HCT116 (cell line): ENCODE measurements at regions not wholly inside any gene's neighbourhood (a gene's known extent, or its start where the extent isn't known, plus 50 kb on each side); places are given as distances from the start of the nearest gene placed in this dataset.

Experiments
- ATAC-seq: fragments of 200-7000 bp; cut with Tn5 transposase; 2 replicates; pipeline ENCODE4 v1.9.1; 2020; ENCODE audit warnings: mild to moderate bottlenecking, moderate library complexity
- BruUV-seq: library from RNA; stranded (reverse); fragments of 400-500 nt; replicated peaks from 2 replicates; lab custom pipeline; 2021; lab: Mats Ljungman, UMichigan
- CTCF ChIA-PET: fragments of 300-600 bp; sonication (Branson Sonifier 250); formaldehyde crosslinking; loops from one replicate; lab custom pipeline; 2021; ENCODE audit warnings: antibody characterized with exemption; lab: Charles Lee
- POLR2A ChIA-PET: fragments of 300-600, 350-600 bp; sonication (Branson Sonifier 250); formaldehyde crosslinking; loops from one replicate; lab custom pipeline; 2021; ENCODE audit warnings: antibody characterized with exemption; lab: Charles Lee
- RAD21 ChIA-PET, 2 experiments: fragments of 300-600 bp; sonication (Branson Sonifier 250); formaldehyde crosslinking; loops; one replicate each; lab custom pipeline; 2023; ENCODE audit warnings: low total read pairs in 2 of 2; ENCODE audit not compliant: uncharacterized antibody in 2 of 2, unreplicated experiment in 2 of 2, low non-redundant PET in 1 of 2; lab: Charles Lee
- DNase-seq: peaks from one replicate; pipeline ENCODE4 v3.0.0-alpha.2; 2010; ENCODE audit warnings: low read depth, low spot score
- H2AFZ ChIP-seq: fragments of 200-600 bp; shearing (Covaris generic), sonication (generic); 2 replicates; pipeline ENCODE4 v1.6.1; 2017; ENCODE audit warnings: low read depth, mixed run types, mixed read lengths, antibody characterized with exemption, low read length; ENCODE audit not compliant: poor library complexity, severe bottlenecking
- H3K27ac ChIP-seq: 2 replicates; pipeline ENCODE4 v1.5.1; 2012; ENCODE audit warnings: low read depth, low read length
- H3K27me3 ChIP-seq: fragments of 200-600 bp; sonication (generic); 2 replicates; pipeline ENCODE4 v1.6.1; 2016; ENCODE audit warnings: mixed run types, low read length, mixed read lengths; ENCODE audit not compliant: insufficient read depth
- H3K36me3 ChIP-seq, 2 experiments: fragments of 200-500 bp in 1 of 2; fragments of 200-600 bp in 1 of 2; sonication (Bioruptor generic) in 1 of 2; sonication (generic) in 1 of 2; 2 replicates each; pipeline versions ENCODE4 v1.5.1 to v1.6.1; 2014 to 2016; ENCODE audit warnings: low read length in 2 of 2, inconsistent platforms in 1 of 2, mixed read lengths in 1 of 2, mixed run types in 1 of 2; ENCODE audit not compliant: insufficient read depth in 2 of 2, control insufficient read depth in 1 of 2
- H3K4me1 ChIP-seq, 2 experiments: fragments of 200-600 bp in 1 of 2; sonication (generic) in 1 of 2; 2 replicates each; pipeline versions ENCODE4 v1.5.1 to v1.6.1; 2012 to 2017; ENCODE audit warnings: low read length in 2 of 2, inconsistent platforms in 1 of 2, mild to moderate bottlenecking in 1 of 2, mixed read lengths in 1 of 2, mixed run types in 1 of 2, moderate library complexity in 1 of 2; ENCODE audit not compliant: insufficient read depth in 2 of 2, control insufficient read depth in 1 of 2
- H3K4me2 ChIP-seq: fragments of 200-600 bp; sonication (generic); 2 replicates; pipeline ENCODE4 v1.6.1; 2017; ENCODE audit warnings: mixed run types, low read length, mixed read lengths
- H3K4me3 ChIP-seq, 2 experiments: fragments of 200-600 bp in 1 of 2; sonication (generic) in 1 of 2; replicated peaks in 1 of 2; 2 replicates each; pipeline ENCODE4 v1.5.1; 2011 to 2016; ENCODE audit warnings: low read length in 2 of 2, control low read depth in 1 of 2, low read depth in 1 of 2, mild to moderate bottlenecking in 1 of 2, mixed read lengths in 1 of 2, mixed run types in 1 of 2
- H3K79me2 ChIP-seq: fragments of 200-600 bp; sonication (generic); 2 replicates; pipeline ENCODE4 v1.6.1; 2017; ENCODE audit warnings: mild to moderate bottlenecking, mixed run types, low read length, moderate library complexity, mixed read lengths; ENCODE audit not compliant: insufficient read depth
- H3K9ac ChIP-seq: fragments of 200-600 bp; sonication (generic); 2 replicates; pipeline ENCODE4 v1.6.1; 2016; ENCODE audit warnings: low read length, mixed read lengths
- H3K9me2 ChIP-seq: fragments of 200-600 bp; sonication (generic), shearing (Covaris generic); 2 replicates; pipeline ENCODE4 v1.6.1; 2017; ENCODE audit warnings: mixed run types, mild to moderate bottlenecking, moderate library complexity; ENCODE audit not compliant: insufficient read depth
- H3K9me3 ChIP-seq, 2 experiments: fragments of 200-500 bp in 1 of 2; fragments of 200-600 bp in 1 of 2; sonication (Bioruptor generic) in 1 of 2; sonication (generic) in 1 of 2; 2 replicates each; pipeline ENCODE4 v1.6.1; 2014 to 2017; ENCODE audit warnings: low read length in 2 of 2, mixed read lengths in 2 of 2, inconsistent platforms in 1 of 2, low read depth in 1 of 2, mild to moderate bottlenecking in 1 of 2, mixed run types in 1 of 2, moderate library complexity in 1 of 2; ENCODE audit not compliant: control insufficient read depth in 1 of 2, insufficient read depth in 1 of 2
- H4K20me1 ChIP-seq: fragments of 200-600 bp; sonication (generic), shearing (Covaris generic); 2 replicates; pipeline ENCODE4 v1.6.1; 2017; ENCODE audit warnings: mixed run types, mild to moderate bottlenecking, moderate library complexity; ENCODE audit not compliant: insufficient read depth
- CBX3 ChIP-seq: IDR thresholded peaks from 2 replicates; pipeline ENCODE4 v1.6.1; 2012; ENCODE audit warnings: low read depth
- CEBPB ChIP-seq: IDR thresholded peaks from 2 replicates; pipeline ENCODE4 v1.6.1; 2012; ENCODE audit warnings: low read depth
- EZH2 ChIP-seq: fragments of 200-600 bp; sonication (generic); IDR thresholded peaks from 2 replicates; pipeline ENCODE4 v1.6.1; 2017; ENCODE audit warnings: antibody characterized with exemption, mixed run types
- EZH2phosphoT487 ChIP-seq: fragments of 200-600 bp; IDR thresholded peaks from 2 replicates; pipeline ENCODE4 v1.6.1; 2018; ENCODE audit warnings: antibody characterized with exemption, borderline replicate concordance
- FOSL1 ChIP-seq: IDR thresholded peaks from 2 replicates; pipeline ENCODE4 v1.6.1; 2012; ENCODE audit warnings: low read depth
- JUND ChIP-seq: IDR thresholded peaks from 2 replicates; pipeline ENCODE4 v1.6.1; 2012
- POLR2A ChIP-seq: IDR thresholded peaks from 2 replicates; pipeline ENCODE4 v1.7.0; 2011; ENCODE audit warnings: borderline replicate concordance; ENCODE audit not compliant: insufficient read depth, insufficient read length; ENCODE audit errors: extremely low read depth
- POLR2AphosphoS5 ChIP-seq: IDR thresholded peaks from 2 replicates; pipeline ENCODE4 v1.6.1; 2011; ENCODE audit warnings: mild to moderate bottlenecking, low read depth, low read length, moderate library complexity
- RAD21 ChIP-seq: IDR thresholded peaks from 2 replicates; pipeline ENCODE4 v1.6.1; 2012; ENCODE audit warnings: low read depth, mild to moderate bottlenecking
- SIN3A ChIP-seq: IDR thresholded peaks from 2 replicates; pipeline ENCODE4 v1.6.1; 2012; ENCODE audit warnings: low read depth
- SP1 ChIP-seq: IDR thresholded peaks from 2 replicates; pipeline ENCODE4 v1.6.1; 2012; ENCODE audit warnings: low read depth
- SRF ChIP-seq: IDR thresholded peaks from 2 replicates; pipeline ENCODE4 v1.6.1; 2012; ENCODE audit warnings: low read depth
- TCF7L2 ChIP-seq: IDR thresholded peaks from 2 replicates; pipeline ENCODE4 v1.7.0; 2011; ENCODE audit warnings: borderline replicate concordance, inconsistent platforms; ENCODE audit not compliant: insufficient read depth, insufficient read length; ENCODE audit errors: extremely low read depth
- YY1 ChIP-seq: IDR thresholded peaks from 2 replicates; pipeline ENCODE4 v1.6.1; 2011; ENCODE audit warnings: low read length, low read depth, moderate library complexity, mild to moderate bottlenecking; ENCODE audit not compliant: insufficient replicate concordance; ENCODE audit errors: extremely low read depth
- ZFX ChIP-seq: fragments of 450-650 bp; IDR thresholded peaks from 2 replicates; pipeline ENCODE4 v1.6.1; 2017
- intact Hi-C: fragments of 100-400 bp; cut with micrococcal nuclease; formaldehyde crosslinking; loops from 2 replicates; pipeline ENCODE4 v1.10.0; 2022
- TF ChIP-seq, protein P1 (sequence below): IDR thresholded peaks from 2 replicates; pipeline ENCODE4 v1.6.1; 2012
- TF ChIP-seq, protein P2 (sequence below): IDR thresholded peaks from 2 replicates; pipeline ENCODE4 v1.6.1; 2012
- TF ChIP-seq, protein P3 (sequence below): IDR thresholded peaks from 2 replicates; pipeline ENCODE4 v1.6.1; 2012; ENCODE audit warnings: low read depth

DNA sequence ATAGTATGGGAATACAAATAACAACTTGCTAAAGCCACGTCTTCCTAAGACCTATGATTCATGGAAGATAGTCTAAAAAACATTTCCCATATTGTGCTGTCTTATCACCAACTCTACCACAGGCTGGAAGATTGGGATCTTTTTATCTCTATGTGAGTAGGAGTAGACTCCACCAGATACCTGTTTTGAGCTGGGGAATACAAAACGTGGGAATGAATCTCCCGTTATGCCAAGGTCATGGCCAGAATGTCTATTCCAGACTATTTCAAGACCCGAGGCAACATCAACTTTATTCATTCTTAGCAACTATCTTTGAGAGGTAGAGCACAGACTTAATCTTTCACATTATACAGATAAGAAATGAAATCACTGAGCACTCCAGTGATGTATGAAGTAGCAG lies 2350.9 kb upstream of the WWC1 start:
- Histone ChIP-seq H3K4me3 (no peak overlapping the region), H2AFZ (no peak overlapping the region), H4K20me1 (no peaks in the 10 kb centered on the region), H3K9ac (no peak overlapping the region), H3K4me2 (no peak overlapping the region), H3K27me3 (no peaks in the 10 kb centered on the region), H3K27ac (no peak overlapping the region), H3K36me3 (no peaks in the 10 kb centered on the region), H3K79me2 (no peaks in the 10 kb centered on the region), H3K4me1 (no peaks in the 10 kb centered on the region), H3K9me3 (peaks cover 0 to 7% of the 10 kb centered on the region in 2 experiments; a peak in 2 of 4 replicates), H3K9me2 (no peaks in the 10 kb centered on the region)
- intact Hi-C loops, result no loop called here
- ATAC-seq, result no peak
- no peak for DNase-seq
- ChIA-PET CTCF (no interaction called here), RAD21 (no interaction called here), POLR2A (no interaction called here)
- no peak for TF ChIP-seq FOSL1
- TF ChIP-seq, protein P1, sequence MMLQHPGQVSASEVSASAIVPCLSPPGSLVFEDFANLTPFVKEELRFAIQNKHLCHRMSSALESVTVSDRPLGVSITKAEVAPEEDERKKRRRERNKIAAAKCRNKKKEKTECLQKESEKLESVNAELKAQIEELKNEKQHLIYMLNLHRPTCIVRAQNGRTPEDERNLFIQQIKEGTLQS, result no peak
- no peak for TF ChIP-seq POLR2A
- no peak for TF ChIP-seq CBX3
- TF ChIP-seq SIN3A, result no peak
- TF ChIP-seq TCF7L2, result no peak
- TF ChIP-seq, protein P2, sequence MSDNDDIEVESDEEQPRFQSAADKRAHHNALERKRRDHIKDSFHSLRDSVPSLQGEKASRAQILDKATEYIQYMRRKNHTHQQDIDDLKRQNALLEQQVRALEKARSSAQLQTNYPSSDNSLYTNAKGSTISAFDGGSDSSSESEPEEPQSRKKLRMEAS, result no peak
- no peak for TF ChIP-seq ZFX
- TF ChIP-seq EZH2, result no peak
- TF ChIP-seq JUND, result no peak
- no peak for TF ChIP-seq EZH2phosphoT487
- no peak for TF ChIP-seq YY1
- no peak for TF ChIP-seq POLR2AphosphoS5
- TF ChIP-seq RAD21, result no peak
- TF ChIP-seq CEBPB, result no peak
- TF ChIP-seq SRF, result no peak
- no peak for TF ChIP-seq SP1
- TF ChIP-seq, protein P3, sequence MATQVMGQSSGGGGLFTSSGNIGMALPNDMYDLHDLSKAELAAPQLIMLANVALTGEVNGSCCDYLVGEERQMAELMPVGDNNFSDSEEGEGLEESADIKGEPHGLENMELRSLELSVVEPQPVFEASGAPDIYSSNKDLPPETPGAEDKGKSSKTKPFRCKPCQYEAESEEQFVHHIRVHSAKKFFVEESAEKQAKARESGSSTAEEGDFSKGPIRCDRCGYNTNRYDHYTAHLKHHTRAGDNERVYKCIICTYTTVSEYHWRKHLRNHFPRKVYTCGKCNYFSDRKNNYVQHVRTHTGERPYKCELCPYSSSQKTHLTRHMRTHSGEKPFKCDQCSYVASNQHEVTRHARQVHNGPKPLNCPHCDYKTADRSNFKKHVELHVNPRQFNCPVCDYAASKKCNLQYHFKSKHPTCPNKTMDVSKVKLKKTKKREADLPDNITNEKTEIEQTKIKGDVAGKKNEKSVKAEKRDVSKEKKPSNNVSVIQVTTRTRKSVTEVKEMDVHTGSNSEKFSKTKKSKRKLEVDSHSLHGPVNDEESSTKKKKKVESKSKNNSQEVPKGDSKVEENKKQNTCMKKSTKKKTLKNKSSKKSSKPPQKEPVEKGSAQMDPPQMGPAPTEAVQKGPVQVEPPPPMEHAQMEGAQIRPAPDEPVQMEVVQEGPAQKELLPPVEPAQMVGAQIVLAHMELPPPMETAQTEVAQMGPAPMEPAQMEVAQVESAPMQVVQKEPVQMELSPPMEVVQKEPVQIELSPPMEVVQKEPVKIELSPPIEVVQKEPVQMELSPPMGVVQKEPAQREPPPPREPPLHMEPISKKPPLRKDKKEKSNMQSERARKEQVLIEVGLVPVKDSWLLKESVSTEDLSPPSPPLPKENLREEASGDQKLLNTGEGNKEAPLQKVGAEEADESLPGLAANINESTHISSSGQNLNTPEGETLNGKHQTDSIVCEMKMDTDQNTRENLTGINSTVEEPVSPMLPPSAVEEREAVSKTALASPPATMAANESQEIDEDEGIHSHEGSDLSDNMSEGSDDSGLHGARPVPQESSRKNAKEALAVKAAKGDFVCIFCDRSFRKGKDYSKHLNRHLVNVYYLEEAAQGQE, result no peak
- BruUV-seq, result no TSS peak
